Transverse colon (tissue), 4 donors: ENCODE measurements at regions not wholly inside any gene's neighbourhood (a gene's known extent, or its start where the extent isn't known, plus 50 kb on each side); places are given as distances from the start of the nearest gene placed in this dataset.

Experiments used
- DNase-seq: peaks from one replicate; pipeline ENCODE4 v3.0.0-alpha.2; 2019
- H3K27ac ChIP-seq, 4 donors: fragments of 200-600 bp; sonication (generic); 2 replicates each; pipeline ENCODE4 v1.5.1; 2016 to 2018; ENCODE audit warnings: inconsistent platforms in 4 of 4
- H3K27me3 ChIP-seq: fragments of 200-600 bp; sonication (generic); 2 replicates; pipeline ENCODE4 v1.5.1; 2017; ENCODE audit warnings: inconsistent platforms
- H3K36me3 ChIP-seq, 4 donors: fragments of 200-600 bp; sonication (generic); 2 replicates each; pipeline ENCODE4 v1.5.1; 2017 to 2019; ENCODE audit warnings: inconsistent platforms in 4 of 4
- H3K4me1 ChIP-seq, 4 donors: fragments of 200-600 bp; sonication (generic); 2 replicates each; pipeline ENCODE4 v1.5.1; 2017 to 2020; ENCODE audit warnings: inconsistent platforms in 4 of 4
- H3K4me3 ChIP-seq, 4 donors: fragments of 200-600 bp; sonication (generic); 1 replicate in 1 of 4; 2 replicates in 3 of 4; pipeline versions ENCODE4 v1.5.1 to v1.6.1; 2017 to 2019; ENCODE audit warnings: inconsistent platforms in 4 of 4
- H3K9me3 ChIP-seq, 2 donors: fragments of 200-600 bp; sonication (generic); 2 replicates each; pipeline ENCODE4 v1.5.1; 2017 to 2019; ENCODE audit warnings: inconsistent platforms in 2 of 2
- CTCF ChIP-seq, 5 experiments: fragments of 200-600 bp in 3 of 5; fragments of 450-650 bp in 2 of 5; sonication (generic) in 3 of 5; IDR thresholded peaks; 1 replicate in 2 of 5; 2 replicates in 3 of 5; pipeline ENCODE4 v1.5.1; 2016 to 2017; ENCODE audit warnings: antibody characterized with exemption in 5 of 5, inconsistent platforms in 3 of 5, mild to moderate bottlenecking in 2 of 5, moderate library complexity in 1 of 5
- EP300 ChIP-seq: sonication (generic); formaldehyde crosslinking; IDR thresholded peaks from one replicate; pipeline ENCODE4 v1.6.1; 2017; ENCODE audit warnings: antibody characterized with exemption, low read depth
- POLR2A ChIP-seq: fragments of 450-650 bp; IDR thresholded peaks from one replicate; pipeline ENCODE4 v1.6.1; 2016; ENCODE audit warnings: antibody characterized with exemption, mild to moderate bottlenecking, moderate library complexity
- POLR2AphosphoS5 ChIP-seq, 3 donors: sonication (generic); formaldehyde crosslinking; IDR thresholded peaks; one replicate each; pipeline ENCODE4 v1.6.1; 2016; ENCODE audit warnings: antibody characterized with exemption in 3 of 3
- WGBS, 2 donors: methylation state at CpG; one replicate each; pipeline ENCODE4 v1.1.5; 2018; ENCODE audit warnings: low coverage in 1 of 2; 5-methylcytosine and 5-hydroxymethylcytosine counted together
- in situ Hi-C, 4 donors: fragments of 200-750 bp; cut with MboI; loops; one replicate each; pipeline versions ENCODE4 v1.15.0 to v1.15.1; 2017; ENCODE audit warnings: low sequenced_read_pairs in 3 of 4, low pct_ligation_motif_present in 1 of 4, low pct_unique_long_range_greater_than_20kb in 1 of 4
- intact Hi-C: fragments of 100-400 bp; cut with DNase I; formaldehyde crosslinking; loops from one replicate; pipeline ENCODE4 v1.15.1; 2023; ENCODE audit warnings: low total_unique reads

GRCh38 chr12:13719986-13720385 is 261.4 kb downstream of the GRIN2B start:
- TF ChIP-seq POLR2AphosphoS5 (IDR thresholded peaks at IDR 0.05): no peak
- intact Hi-C loops: no loop called here

GRCh38 chr12:13718271-13718670 is 263.1 kb downstream of the GRIN2B start:
- H3K27ac ChIP-seq: peak overlapping the region; percentile 57 to 73 (median 68)
- in situ Hi-C loops (no loop called here), intact Hi-C loops (no loop called here)
- no peak overlapping the region for H3K4me3 ChIP-seq
- H3K36me3 ChIP-seq: no peaks in the 10 kb centered on the region
- peaks cover 0 to 46% (median 12%) of the 10 kb centered on the region in 4 donors for H3K4me1 ChIP-seq
- TF ChIP-seq POLR2A (no peak), POLR2AphosphoS5 (IDR thresholded peaks at IDR 0.05) (peak in 2 of 3 donors; percentile 24 to 35)
- no peaks in the 10 kb centered on the region for H3K9me3 ChIP-seq
- H3K27me3 ChIP-seq: no peaks in the 10 kb centered on the region
- DNase-seq: peak; percentile 63
- 28 to 30% methylated on average over 3 to 5 of the region's 5 CpGs for WGBS, 2 donors

More at GRCh38 chr12:13719986-13720385, 261.4 kb downstream of the GRIN2B start:
- H3K9me3 ChIP-seq: no peaks in the 10 kb centered on the region
- no peaks in the 10 kb centered on the region for H3K27me3 ChIP-seq
- no peak for DNase-seq
- no peaks in the 10 kb centered on the region for H3K36me3 ChIP-seq
- WGBS, 2 donors: 73% methylated on average over 2 of the region's 2 CpGs; no CpG with 5 or more reads in 1 of the 2 donors
- in situ Hi-C loops: no loop called here
- H3K4me3 ChIP-seq: no peak overlapping the region
- peaks cover 0 to 33% (median 9%) of the 10 kb centered on the region in 4 donors for H3K4me1 ChIP-seq
- no peak overlapping the region for H3K27ac ChIP-seq

- TF ChIP-seq POLR2AphosphoS5 (IDR thresholded peaks at IDR 0.05): no peak
- TF ChIP-seq EP300: no peak
- TF ChIP-seq CTCF (IDR thresholded peaks at IDR 0.05): no peak
- no peak for TF ChIP-seq POLR2A
- Histone ChIP-seq H3K4me1 (peaks cover 0 to 46% (median 12%) of the 10 kb centered on the region in 4 donors), H3K36me3 (no peaks in the 10 kb centered on the region), H3K27ac (no peak overlapping the region), H3K9me3 (no peaks in the 10 kb centered on the region), H3K4me3 (no peak overlapping the region), H3K27me3 (no peaks in the 10 kb centered on the region)
- no peak for DNase-seq
- intact Hi-C loops: no loop called here
- 80 to 90% methylated on average over 2 of the region's 2 CpGs for WGBS, 2 donors
- in situ Hi-C loops: no loop called here
Observed at GRCh38 chr12:13716119-13716518, 265.3 kb downstream of the GRIN2B start.

- Histone ChIP-seq H3K36me3 (no peaks in the 10 kb centered on the region), H3K27ac (peak overlapping the region in 1 of 4 donors; percentile 43), H3K27me3 (no peaks in the 10 kb centered on the region), H3K9me3 (no peaks in the 10 kb centered on the region), H3K4me1 (peaks cover 0 to 42% (median 10%) of the 10 kb centered on the region in 4 donors), H3K4me3 (no peak overlapping the region)
- peak; percentile 16 for DNase-seq
- TF ChIP-seq CTCF (IDR thresholded peaks at IDR 0.05) (no peak), POLR2AphosphoS5 (IDR thresholded peaks at IDR 0.05) (no peak), POLR2A (no peak), EP300 (no peak)
- intact Hi-C loops (no loop called here), in situ Hi-C loops (no loop called here)
- 36 to 55% methylated on average over 4 of the region's 4 CpGs for WGBS, 2 donors
Observed at GRCh38 chr12:13713556-13714410, 267.6 kb downstream of the GRIN2B start.

- in situ Hi-C loops: no loop called here
- H3K36me3 ChIP-seq: no peaks in the 10 kb centered on the region
Observed at GRCh38 chr12:13707829-13708228, 273.6 kb downstream of the GRIN2B start.

More at GRCh38 chr12:13707829-13708228, 273.6 kb downstream of the GRIN2B start:
- no peaks in the 10 kb centered on the region for H3K27me3 ChIP-seq
- H3K9me3 ChIP-seq: no peaks in the 10 kb centered on the region
- TF ChIP-seq POLR2A (no peak), EP300 (no peak), POLR2AphosphoS5 (IDR thresholded peaks at IDR 0.05) (no peak), CTCF (IDR thresholded peaks at IDR 0.05) (no peak)
- no peaks in the 10 kb centered on the region for H3K4me1 ChIP-seq
- no peak for DNase-seq
- intact Hi-C loops: no loop called here
- no peak overlapping the region for H3K4me3 ChIP-seq
- no peak overlapping the region for H3K27ac ChIP-seq
- WGBS, 2 donors: 93 to 100% methylated on average over 1 of the region's 1 CpG
